Subcutaneous abdominal adipose tissue (tissue), 5 donors: ENCODE measurements at regions not wholly inside any gene's neighbourhood (a gene's known extent, or its start where the extent isn't known, plus 50 kb on each side); places are given as distances from the start of the nearest gene placed in this dataset.
"Not testable (repeated sequence)": the region's sequence is repeated elsewhere in the genome, so short reads cannot be mapped to it uniquely, and the experiment has no call there.

Experiments used
- H3K27ac ChIP-seq: one replicate; pipeline ENCODE4 v1.7.0; 2013; ENCODE audit warnings: low read depth, mild to moderate bottlenecking, inconsistent platforms, low read length, moderate library complexity
- H3K27me3 ChIP-seq, 5 donors: one replicate each; pipeline ENCODE4 v1.7.0; 2013; ENCODE audit warnings: low read length in 5 of 5, inconsistent platforms in 1 of 5; ENCODE audit not compliant: control insufficient read depth in 5 of 5, insufficient read depth in 4 of 5
- H3K36me3 ChIP-seq, 5 donors: one replicate each; pipeline ENCODE4 v1.7.0; 2013; ENCODE audit warnings: low read length in 5 of 5; ENCODE audit not compliant: control insufficient read depth in 5 of 5, insufficient read depth in 5 of 5
- H3K4me1 ChIP-seq, 5 donors: one replicate each; pipeline ENCODE4 v1.7.0; 2013; ENCODE audit warnings: low read length in 5 of 5, mild to moderate bottlenecking in 3 of 5, moderate library complexity in 1 of 5; ENCODE audit not compliant: control insufficient read depth in 5 of 5, insufficient read depth in 5 of 5
- H3K4me3 ChIP-seq, 5 donors: one replicate each; pipeline ENCODE4 v1.7.0; 2013; ENCODE audit warnings: low read length in 5 of 5, low read depth in 1 of 5
- H3K9ac ChIP-seq, 5 donors: one replicate each; pipeline ENCODE4 v1.7.0; 2013; ENCODE audit warnings: low read length in 5 of 5, mild to moderate bottlenecking in 4 of 5, moderate library complexity in 3 of 5
- H3K9me3 ChIP-seq, 5 donors: one replicate each; pipeline ENCODE4 v1.7.0; 2013; ENCODE audit warnings: low read length in 5 of 5; ENCODE audit not compliant: control insufficient read depth in 5 of 5
- donor health status: healthy.
- donor health status: healthy.
- donor health status: healthy.
- donor health status: healthy.
- donor health status: healthy.

GRCh38 chr2:234694244-234695013, 197.5 kb upstream of the ARL4C start:
- H3K9me3 ChIP-seq = peaks cover 0 to 13% (median 3%) of the 10 kb centered on the region in 5 donors
- no peaks in the 10 kb centered on the region for H3K36me3 ChIP-seq
- peaks cover 0 to 20% (median 11%) of the 10 kb centered on the region in 5 donors for H3K4me1 ChIP-seq
- H3K9ac ChIP-seq = no peak overlapping the region
- no peak overlapping the region for H3K27ac ChIP-seq
- H3K4me3 ChIP-seq = no peak overlapping the region
- no peaks in the 10 kb centered on the region for H3K27me3 ChIP-seq

GRCh38 chr2:234693681-234694190, 196.9 kb upstream of the ARL4C start:
- H3K36me3 ChIP-seq, H3K4me3 ChIP-seq, H3K27ac ChIP-seq, H3K9ac ChIP-seq, H3K27me3 ChIP-seq: not testable (repeated sequence)
- H3K4me1 ChIP-seq = peaks cover 0 to 20% (median 11%) of the 10 kb centered on the region in 5 donors
- peaks cover 0 to 13% (median 3%) of the 10 kb centered on the region in 5 donors for H3K9me3 ChIP-seq

GRCh38 chr2:234693191-234693590, 196.3 kb upstream of the ARL4C start:
- H3K9me3 ChIP-seq = peaks cover 0 to 12% (median 3%) of the 10 kb centered on the region in 5 donors
- not testable (repeated sequence) for H3K27me3 ChIP-seq, H3K4me3 ChIP-seq, H3K9ac ChIP-seq, H3K27ac ChIP-seq, H3K36me3 ChIP-seq
- peaks cover 0 to 20% (median 11%) of the 10 kb centered on the region in 5 donors for H3K4me1 ChIP-seq

- no peak overlapping the region for H3K4me3 ChIP-seq
- H3K9me3 ChIP-seq = peaks cover 0 to 6% (median 2%) of the 10 kb centered on the region in 5 donors
- H3K27me3 ChIP-seq = peaks cover 0 to 3% (median 0%) of the 10 kb centered on the region in 5 donors
- H3K4me1 ChIP-seq = peaks cover 0 to 20% (median 11%) of the 10 kb centered on the region in 5 donors
- H3K36me3 ChIP-seq = no peaks in the 10 kb centered on the region
- no peak overlapping the region for H3K9ac ChIP-seq
- no peak overlapping the region for H3K27ac ChIP-seq
Measured at GRCh38 chr2:234691968-234692955, 195.4 kb upstream of the ARL4C start.

GRCh38 chr2:234691214-234691575, 194.3 kb upstream of the ARL4C start:
- Histone ChIP-seq H3K27ac (no peak overlapping the region), H3K9me3 (no peaks in the 10 kb centered on the region), H3K36me3 (no peaks in the 10 kb centered on the region), H3K4me1 (peaks cover 0 to 20% (median 11%) of the 10 kb centered on the region in 5 donors), H3K27me3 (peaks cover 0 to 3% (median 0%) of the 10 kb centered on the region in 5 donors), H3K4me3 (peak overlapping the region in 1 of 5 donors; percentile 2), H3K9ac (no peak overlapping the region)

GRCh38 chr2:234690569-234691213, 193.8 kb upstream of the ARL4C start:
- Histone ChIP-seq H3K27ac (no peak overlapping the region), H3K27me3 (peaks cover 0 to 3% (median 0%) of the 10 kb centered on the region in 5 donors), H3K36me3 (no peaks in the 10 kb centered on the region), H3K9ac (no peak overlapping the region), H3K9me3 (no peaks in the 10 kb centered on the region), H3K4me1 (peaks cover 0 to 20% (median 11%) of the 10 kb centered on the region in 5 donors), H3K4me3 (peak overlapping the region in 1 of 5 donors; percentile 2)

- H3K27ac ChIP-seq = no peak overlapping the region
- peaks cover 0 to 20% (median 11%) of the 10 kb centered on the region in 5 donors for H3K4me1 ChIP-seq
- H3K36me3 ChIP-seq = no peaks in the 10 kb centered on the region
- no peak overlapping the region for H3K4me3 ChIP-seq
- H3K27me3 ChIP-seq = peaks cover 0 to 3% (median 0%) of the 10 kb centered on the region in 5 donors
- H3K9me3 ChIP-seq = no peaks in the 10 kb centered on the region
- no peak overlapping the region for H3K9ac ChIP-seq
Measured at GRCh38 chr2:234689911-234690379, 193.1 kb upstream of the ARL4C start.

GRCh38 chr2:234687718-234688475, 191.0 kb upstream of the ARL4C start:
- H3K9me3 ChIP-seq = no peaks in the 10 kb centered on the region

More at GRCh38 chr2:234687718-234688475, 191.0 kb upstream of the ARL4C start:
- H3K4me1 ChIP-seq = peaks cover 0 to 20% (median 9%) of the 10 kb centered on the region in 5 donors
- H3K36me3 ChIP-seq = no peaks in the 10 kb centered on the region
- no peak overlapping the region for H3K9ac ChIP-seq
- no peak overlapping the region for H3K4me3 ChIP-seq
- H3K27me3 ChIP-seq = peaks cover 0 to 3% (median 0%) of the 10 kb centered on the region in 5 donors
- H3K27ac ChIP-seq = no peak overlapping the region
